ENCODE measurements at regions not wholly inside any gene's neighbourhood (a gene's known extent, or its start where the extent isn't known, plus 50 kb on each side); places are given as distances from the start of the nearest gene placed in this dataset.

DNA sequence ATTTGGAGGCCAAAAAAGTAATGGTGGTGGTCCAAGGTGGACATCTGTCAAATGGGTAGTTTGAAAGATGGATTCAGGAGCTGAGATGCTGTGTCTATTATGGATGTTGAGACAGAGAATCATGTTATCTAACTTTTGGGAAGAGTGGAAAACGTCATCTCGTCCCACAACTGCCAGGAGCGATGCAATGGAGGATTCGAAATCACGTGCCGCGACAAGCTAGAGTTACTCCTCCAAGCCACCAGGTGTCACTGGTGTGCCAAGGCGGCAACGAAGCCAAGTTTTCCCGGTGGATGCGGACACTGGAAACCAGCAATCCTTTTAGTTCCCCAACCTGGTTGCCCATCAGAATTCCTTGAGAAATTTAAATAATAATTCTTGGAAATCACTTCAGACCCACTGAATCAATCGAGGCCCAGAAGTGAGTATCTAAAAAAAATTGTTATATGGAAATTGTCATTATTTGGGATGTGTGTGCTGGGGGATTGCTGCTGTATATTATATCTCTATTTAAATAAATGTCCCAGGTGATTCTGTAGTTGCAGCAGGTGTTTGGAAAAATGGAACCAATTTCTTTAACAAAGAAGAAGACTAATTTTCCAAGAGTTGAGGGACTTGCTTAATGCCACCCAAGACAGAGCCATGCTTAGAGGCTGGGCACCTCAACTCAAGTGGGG is 206.1 kb downstream of the HAPSTR1 start:
- DNase-seq, result no peak
- Histone ChIP-seq H3K27me3 (ENCODE audit: insufficient read depth, low read length) (no peaks in the 10 kb centered on the region), H3K36me3 (ENCODE audit: insufficient read depth, low read length) (no peaks in the 10 kb centered on the region), H3K9me3 (ENCODE audit: control insufficient read depth in 1 of 2, low read length in 2 of 2) (no peaks in the 10 kb centered on the region), H3K27ac (ENCODE audit: low read depth, low read length) (no peak overlapping the region), H3K4me3 (ENCODE audit: low read length in 2 of 2) (no peak overlapping the region), H3K4me1 (ENCODE audit: insufficient read depth, low read length) (no peaks in the 10 kb centered on the region)
- CTCF ChIA-PET (ENCODE audit: partially characterized antibody), result no interaction called here
- Mint-ChIP-seq H3K27me3 (peaks cover 0 to 2% of the 10 kb centered on the region in 2 donors), H3K27ac (no peak overlapping the region), H3K4me3 (no peak overlapping the region), H3K36me3 (no peaks in the 10 kb centered on the region), H3K4me1 (no peaks in the 10 kb centered on the region), H3K9me3 (peaks cover 0 to 19% (median 4%) of the 10 kb centered on the region in 8 donors)
- intact Hi-C loops (cut with micrococcal nuclease), result no loop called here
- POLR2A ChIA-PET (ENCODE audit: partially characterized antibody), result no interaction called here

- POLR2A ChIA-PET (ENCODE audit: partially characterized antibody), result no interaction called here
- no peaks in the 10 kb centered on the region for H3K36me3 ChIP-seq (ENCODE audit: insufficient read depth, low read length)
- Mint-ChIP-seq H3K9me3 (peaks cover 0 to 23% (median 4%) of the 10 kb centered on the region in 8 donors), H3K4me1 (no peaks in the 10 kb centered on the region), H3K27ac (no peak overlapping the region), H3K36me3 (no peaks in the 10 kb centered on the region), H3K4me3 (no peak overlapping the region), H3K27me3 (peaks cover 0 to 2% of the 10 kb centered on the region in 2 donors)
- CTCF ChIA-PET (ENCODE audit: partially characterized antibody), result no interaction called here
- DNase-seq, result no peak
- no peaks in the 10 kb centered on the region for H3K4me1 ChIP-seq (ENCODE audit: insufficient read depth, low read length)
- intact Hi-C loops (cut with micrococcal nuclease), result no loop called here
- H3K4me3 ChIP-seq (ENCODE audit: low read length in 2 of 2), result no peak overlapping the region
- H3K9me3 ChIP-seq (ENCODE audit: control insufficient read depth in 1 of 2, low read length in 2 of 2), result no peaks in the 10 kb centered on the region
- H3K27ac ChIP-seq (ENCODE audit: low read depth, low read length), result no peak overlapping the region
- no peaks in the 10 kb centered on the region for H3K27me3 ChIP-seq (ENCODE audit: insufficient read depth, low read length)
These were observed 208.8 kb downstream of the HAPSTR1 start for GRCh38 chr16:9300252-9300651.

DNA sequence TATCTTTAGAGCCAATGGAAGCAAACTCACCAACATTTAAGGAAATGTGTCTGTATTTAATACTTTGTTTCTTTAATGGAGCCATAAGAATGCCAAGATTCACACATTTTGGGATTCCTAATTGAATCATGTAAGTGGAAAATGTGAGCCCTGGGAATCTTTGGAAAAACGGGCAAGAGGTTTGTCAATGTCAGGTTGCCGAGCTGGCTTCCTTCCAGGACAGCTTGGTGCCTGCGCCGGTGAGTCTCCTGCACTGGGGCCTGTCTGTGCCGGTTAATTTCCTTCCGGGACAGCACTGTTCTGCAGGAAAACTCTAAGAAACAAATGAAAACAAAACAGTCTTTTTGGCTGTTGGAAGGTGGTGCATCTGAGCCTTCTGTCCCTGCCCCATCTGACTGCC is 210.6 kb downstream of the HAPSTR1 start:
- ChIA-PET CTCF (ENCODE audit: partially characterized antibody) (no interaction called here), POLR2A (ENCODE audit: partially characterized antibody) (no interaction called here)
- H3K4me1 ChIP-seq (ENCODE audit: insufficient read depth, low read length), result no peaks in the 10 kb centered on the region
- H3K27ac ChIP-seq (ENCODE audit: low read depth, low read length), result no peak overlapping the region
- no peak for DNase-seq
- no peaks in the 10 kb centered on the region for H3K27me3 ChIP-seq (ENCODE audit: insufficient read depth, low read length)
- Mint-ChIP-seq H3K36me3 (no peaks in the 10 kb centered on the region), H3K27me3 (peaks cover 0 to 2% of the 10 kb centered on the region in 2 donors), H3K4me1 (no peaks in the 10 kb centered on the region), H3K9me3 (peaks cover 0 to 23% (median 4%) of the 10 kb centered on the region in 8 donors), H3K4me3 (no peak overlapping the region), H3K27ac (no peak overlapping the region)
- intact Hi-C loops (cut with micrococcal nuclease), result no loop called here
- no peaks in the 10 kb centered on the region for H3K36me3 ChIP-seq (ENCODE audit: insufficient read depth, low read length)
- H3K9me3 ChIP-seq (ENCODE audit: control insufficient read depth in 1 of 2, low read length in 2 of 2), result no peaks in the 10 kb centered on the region
- no peak overlapping the region for H3K4me3 ChIP-seq (ENCODE audit: low read length in 2 of 2)

GRCh38 chr16:9306753-9307152 is 215.3 kb downstream of the HAPSTR1 start:
- Histone ChIP-seq H3K27me3 (ENCODE audit: insufficient read depth, low read length) (no peaks in the 10 kb centered on the region), H3K4me1 (ENCODE audit: insufficient read depth, low read length) (no peaks in the 10 kb centered on the region), H3K9me3 (ENCODE audit: control insufficient read depth in 1 of 2, low read length in 2 of 2) (no peaks in the 10 kb centered on the region), H3K27ac (ENCODE audit: low read depth, low read length) (no peak overlapping the region), H3K36me3 (ENCODE audit: insufficient read depth, low read length) (no peaks in the 10 kb centered on the region), H3K4me3 (ENCODE audit: low read length in 2 of 2) (no peak overlapping the region)
- POLR2A ChIA-PET (ENCODE audit: partially characterized antibody), result no interaction called here
- H3K36me3 Mint-ChIP-seq, result no peaks in the 10 kb centered on the region
- H3K27me3 Mint-ChIP-seq, result peaks cover 0 to 2% of the 10 kb centered on the region in 2 donors
- no peaks in the 10 kb centered on the region for H3K4me1 Mint-ChIP-seq
- H3K9me3 Mint-ChIP-seq, result peaks cover 0 to 9% (median 4%) of the 10 kb centered on the region in 8 donors
- H3K27ac Mint-ChIP-seq, result no peak overlapping the region
- no peak for DNase-seq
- H3K4me3 Mint-ChIP-seq, result no peak overlapping the region
- CTCF ChIA-PET (ENCODE audit: partially characterized antibody), result no interaction called here
- intact Hi-C loops (cut with micrococcal nuclease), result no loop called here

DNA sequence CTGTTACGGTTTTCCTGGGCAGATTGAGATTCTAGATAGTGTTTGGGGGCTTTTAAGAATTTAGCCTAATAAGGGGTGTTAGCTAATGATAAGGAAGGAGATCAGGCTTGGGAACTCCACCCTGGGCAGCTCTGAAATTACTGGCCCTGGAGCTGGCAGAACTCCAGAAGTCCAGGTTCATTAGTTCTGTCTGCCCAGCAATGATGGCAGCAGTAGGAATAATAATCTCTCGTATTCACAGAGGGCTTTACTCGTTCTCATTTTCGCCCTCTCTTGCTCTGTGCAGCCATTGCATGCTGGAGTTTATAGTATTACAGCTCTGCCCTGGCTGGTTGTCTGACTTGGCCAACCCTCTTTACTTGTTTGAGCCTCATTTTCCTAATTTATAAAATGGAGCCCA is 216.0 kb downstream of the HAPSTR1 start:
- no peaks in the 10 kb centered on the region for H3K27me3 ChIP-seq (ENCODE audit: insufficient read depth, low read length)
- ChIA-PET CTCF (ENCODE audit: partially characterized antibody) (no interaction called here), POLR2A (ENCODE audit: partially characterized antibody) (no interaction called here)
- H3K36me3 ChIP-seq (ENCODE audit: insufficient read depth, low read length), result no peaks in the 10 kb centered on the region
- no peak overlapping the region for H3K4me3 Mint-ChIP-seq
- H3K9me3 Mint-ChIP-seq, result peaks cover 0 to 12% (median 5%) of the 10 kb centered on the region in 8 donors
- H3K36me3 Mint-ChIP-seq, result no peaks in the 10 kb centered on the region
- peaks cover 0 to 2% of the 10 kb centered on the region in 2 donors for H3K27me3 Mint-ChIP-seq
- H3K9me3 ChIP-seq (ENCODE audit: control insufficient read depth in 1 of 2, low read length in 2 of 2), result no peaks in the 10 kb centered on the region
- H3K27ac ChIP-seq (ENCODE audit: low read depth, low read length), result no peak overlapping the region
- no peak for DNase-seq
- H3K4me1 Mint-ChIP-seq, result no peaks in the 10 kb centered on the region
- no peak overlapping the region for H3K27ac Mint-ChIP-seq
- H3K4me1 ChIP-seq (ENCODE audit: insufficient read depth, low read length), result no peaks in the 10 kb centered on the region
- H3K4me3 ChIP-seq (ENCODE audit: low read length in 2 of 2), result no peak overlapping the region
- intact Hi-C loops (cut with micrococcal nuclease), result no loop called here

DNA sequence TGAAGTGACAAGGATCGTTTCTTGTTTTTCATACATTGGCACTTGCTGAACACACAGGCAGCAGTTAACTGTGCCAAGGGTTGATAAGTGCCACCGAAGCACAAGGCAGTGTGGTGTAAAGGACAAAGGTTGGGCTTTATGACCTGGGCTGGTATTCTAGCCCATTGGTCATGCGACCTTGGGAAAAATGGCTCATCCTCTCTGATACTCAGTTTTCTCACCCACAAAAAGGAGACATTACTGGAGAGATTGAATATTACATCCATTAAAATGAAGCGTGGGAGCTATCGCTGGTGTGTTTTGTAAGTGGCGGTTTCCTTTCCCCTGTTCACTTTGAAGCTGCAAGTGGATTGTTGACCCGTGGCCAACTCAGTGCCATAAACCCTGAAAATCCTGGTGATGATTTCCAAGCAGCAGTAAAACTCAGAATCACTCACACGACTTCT is 216.9 kb downstream of the HAPSTR1 start:
- Histone ChIP-seq H3K27me3 (ENCODE audit: insufficient read depth, low read length) (no peaks in the 10 kb centered on the region), H3K27ac (ENCODE audit: low read depth, low read length) (no peak overlapping the region), H3K36me3 (ENCODE audit: insufficient read depth, low read length) (no peaks in the 10 kb centered on the region), H3K9me3 (ENCODE audit: control insufficient read depth in 1 of 2, low read length in 2 of 2) (no peaks in the 10 kb centered on the region), H3K4me3 (ENCODE audit: low read length in 2 of 2) (no peak overlapping the region), H3K4me1 (ENCODE audit: insufficient read depth, low read length) (no peaks in the 10 kb centered on the region)
- Mint-ChIP-seq H3K27ac (no peak overlapping the region), H3K9me3 (peaks cover 0 to 13% (median 4%) of the 10 kb centered on the region in 8 donors), H3K4me3 (no peak overlapping the region), H3K4me1 (no peaks in the 10 kb centered on the region), H3K36me3 (no peaks in the 10 kb centered on the region), H3K27me3 (peaks cover 0 to 2% of the 10 kb centered on the region in 2 donors)
- POLR2A ChIA-PET (ENCODE audit: partially characterized antibody), result no interaction called here
- intact Hi-C loops (cut with micrococcal nuclease), result no loop called here
- DNase-seq, result no peak
- CTCF ChIA-PET (ENCODE audit: partially characterized antibody), result no interaction called here

GRCh38 chr16:9308850-9309249 is 217.4 kb downstream of the HAPSTR1 start:
- ChIA-PET CTCF (ENCODE audit: partially characterized antibody) (no interaction called here), POLR2A (ENCODE audit: partially characterized antibody) (no interaction called here)
- Histone ChIP-seq H3K9me3 (ENCODE audit: control insufficient read depth in 1 of 2, low read length in 2 of 2) (no peaks in the 10 kb centered on the region), H3K27me3 (ENCODE audit: insufficient read depth, low read length) (no peaks in the 10 kb centered on the region), H3K27ac (ENCODE audit: low read depth, low read length) (no peak overlapping the region), H3K4me3 (ENCODE audit: low read length in 2 of 2) (no peak overlapping the region), H3K36me3 (ENCODE audit: insufficient read depth, low read length) (no peaks in the 10 kb centered on the region), H3K4me1 (ENCODE audit: insufficient read depth, low read length) (no peaks in the 10 kb centered on the region)
- no peak overlapping the region for H3K4me3 Mint-ChIP-seq
- H3K4me1 Mint-ChIP-seq, result no peaks in the 10 kb centered on the region
- no peak overlapping the region for H3K27ac Mint-ChIP-seq
- DNase-seq, result no peak
- peaks cover 0 to 2% of the 10 kb centered on the region in 2 donors for H3K27me3 Mint-ChIP-seq
- peaks cover 0 to 13% (median 4%) of the 10 kb centered on the region in 8 donors for H3K9me3 Mint-ChIP-seq
- intact Hi-C loops (cut with micrococcal nuclease), result no loop called here
- no peaks in the 10 kb centered on the region for H3K36me3 Mint-ChIP-seq

GRCh38 chr16:9309844-9310243 is 218.4 kb downstream of the HAPSTR1 start:
- no peaks in the 10 kb centered on the region for H3K36me3 ChIP-seq (ENCODE audit: insufficient read depth, low read length)
- intact Hi-C loops (cut with micrococcal nuclease), result no loop called here
- CTCF ChIA-PET (ENCODE audit: partially characterized antibody), result no interaction called here
- Mint-ChIP-seq H3K36me3 (no peaks in the 10 kb centered on the region), H3K4me1 (no peaks in the 10 kb centered on the region), H3K27ac (no peak overlapping the region), H3K27me3 (peaks cover 0 to 2% of the 10 kb centered on the region in 2 donors), H3K9me3 (peaks cover 0 to 15% (median 5%) of the 10 kb centered on the region in 8 donors), H3K4me3 (no peak overlapping the region)
- H3K9me3 ChIP-seq (ENCODE audit: control insufficient read depth in 1 of 2, low read length in 2 of 2), result no peaks in the 10 kb centered on the region
- no peak for DNase-seq
- POLR2A ChIA-PET (ENCODE audit: partially characterized antibody), result no interaction called here
- no peak overlapping the region for H3K27ac ChIP-seq (ENCODE audit: low read depth, low read length)
- no peak overlapping the region for H3K4me3 ChIP-seq (ENCODE audit: low read length in 2 of 2)
- H3K27me3 ChIP-seq (ENCODE audit: insufficient read depth, low read length), result no peaks in the 10 kb centered on the region
- H3K4me1 ChIP-seq (ENCODE audit: insufficient read depth, low read length), result no peaks in the 10 kb centered on the region
